AG10803 (cell line): ENCODE measurements at regions not wholly inside any gene's neighbourhood (a gene's known extent, or its start where the extent isn't known, plus 50 kb on each side); places are given as distances from the start of the nearest gene placed in this dataset.
"Not testable (repeated sequence)": the region's sequence is repeated elsewhere in the genome, so short reads cannot be mapped to it uniquely, and the experiment has no call there.

Experiments used
- DNase-seq: peaks from one replicate; pipeline ENCODE4 v3.0.0; 2010; ENCODE audit warnings: low read depth
- H3K4me3 ChIP-seq: 2 replicates; pipeline ENCODE4 v1.5.1; 2011; ENCODE audit warnings: mild to moderate bottlenecking, low read length, control low read depth
- CTCF ChIP-seq: conservative IDR thresholded peaks from 2 replicates; pipeline ENCODE4 v1.5.1; 2011; ENCODE audit warnings: mild to moderate bottlenecking, low read length, control low read depth, inconsistent platforms

- TF ChIP-seq CTCF: no peak
- no peak overlapping the region for H3K4me3 ChIP-seq
- peak; percentile 96 for DNase-seq
These were observed 460.1 kb downstream of the NAV3 start for GRCh38 chr12:78290606-78291345.

DNA sequence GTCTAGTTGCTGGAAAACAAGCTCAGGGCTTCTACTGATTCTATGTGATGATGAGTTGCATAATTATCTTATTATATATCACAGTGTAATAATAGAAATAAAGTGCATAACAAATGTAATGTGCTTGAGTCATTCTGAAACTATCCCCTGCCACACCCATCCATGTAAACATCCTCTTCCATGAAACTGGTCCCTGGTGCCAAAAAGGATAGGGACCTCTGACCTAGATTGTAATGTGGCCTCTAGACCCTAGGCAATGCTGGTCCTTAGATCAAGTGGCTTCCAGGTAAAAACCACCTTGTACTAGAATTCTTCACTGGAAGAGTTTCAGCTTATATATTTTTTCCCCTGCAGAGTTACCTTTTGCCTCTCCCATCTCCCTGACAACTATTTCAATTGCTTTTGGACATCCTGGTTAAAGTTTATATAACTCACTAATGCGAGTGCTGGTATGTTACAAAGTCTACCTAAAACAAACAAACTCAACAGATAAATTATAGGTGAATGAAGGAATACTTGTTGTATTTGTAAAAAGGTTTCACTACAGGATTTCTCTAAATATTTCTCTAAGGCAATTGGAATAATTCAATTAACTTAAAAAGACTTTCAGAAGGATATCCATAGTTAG, 462.5 kb downstream of the NAV3 start:
- peak; percentile 41 for DNase-seq
- TF ChIP-seq CTCF: no peak
- H3K4me3 ChIP-seq: no peak overlapping the region

DNA sequence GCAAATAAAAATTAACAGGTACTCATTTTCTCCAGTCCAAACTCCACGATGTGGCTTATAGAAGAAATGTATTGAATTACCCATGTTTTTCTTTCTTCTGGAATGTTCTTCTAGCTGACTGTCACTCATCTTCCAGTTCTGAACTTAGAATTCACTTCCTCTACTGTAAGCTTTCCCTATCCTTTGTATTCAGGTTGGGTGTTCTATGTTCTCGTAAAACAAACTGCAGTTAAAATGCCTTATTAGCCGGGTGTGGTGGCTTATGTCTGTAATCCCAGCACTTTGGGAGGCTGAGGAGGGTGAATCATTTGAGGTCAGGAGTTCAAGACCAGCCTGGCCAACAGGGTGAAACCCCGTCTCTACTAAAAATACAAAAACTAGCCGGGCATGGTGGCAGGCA, 470.6 kb downstream of the NAV3 start:
- H3K4me3 ChIP-seq, DNase-seq: not testable (repeated sequence)

GRCh38 chr12:78305808-78306207, 475.1 kb downstream of the NAV3 start:
- no peak for DNase-seq
- no peak for TF ChIP-seq CTCF
- H3K4me3 ChIP-seq: no peak overlapping the region

- H3K4me3 ChIP-seq: no peak overlapping the region
- DNase-seq: no peak
- no peak for TF ChIP-seq CTCF
These were observed 475.5 kb downstream of the NAV3 start for GRCh38 chr12:78306236-78306635.

DNA sequence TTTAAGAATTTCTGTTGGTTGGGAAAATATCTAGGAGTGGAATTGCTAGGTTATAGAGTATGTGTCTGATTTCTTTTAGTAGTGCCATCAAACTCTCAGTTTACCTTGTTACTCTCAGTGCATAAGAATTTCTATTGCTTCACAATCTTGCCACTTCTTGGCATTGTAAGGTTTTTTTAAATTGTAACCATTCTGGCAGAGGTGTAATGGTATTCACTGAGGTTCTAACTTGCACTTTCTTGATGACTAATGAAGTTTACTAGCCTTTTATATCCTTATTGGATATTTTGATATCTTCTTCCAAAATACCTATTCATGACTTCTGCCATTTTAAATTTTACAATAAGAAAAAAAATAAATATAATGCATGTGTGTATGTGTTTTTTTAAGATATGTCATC, 478.0 kb downstream of the NAV3 start:
- no peak overlapping the region for H3K4me3 ChIP-seq
- TF ChIP-seq CTCF: no peak
- peak; percentile 6 for DNase-seq

DNA sequence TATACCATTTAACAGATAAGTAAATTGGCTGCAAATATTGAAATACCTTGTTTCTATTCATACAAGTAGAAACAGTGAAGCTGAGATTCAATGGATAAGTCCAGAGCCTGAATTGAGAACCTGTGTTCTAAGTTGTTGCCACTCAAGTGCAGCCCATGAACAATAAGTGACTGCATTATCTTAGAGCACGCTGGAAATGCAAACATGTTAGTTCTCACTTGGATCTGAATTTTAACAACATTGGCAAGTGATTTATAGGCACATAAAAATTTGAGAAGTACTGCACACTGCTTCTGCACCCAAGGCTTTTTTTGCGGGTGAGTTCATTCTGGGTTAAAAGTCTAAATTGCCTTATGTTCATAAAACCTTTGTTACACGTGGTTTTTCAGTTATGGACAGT, 484.3 kb downstream of the NAV3 start:
- no peak overlapping the region for H3K4me3 ChIP-seq
- DNase-seq: no peak
- TF ChIP-seq CTCF: no peak
